ENCODE measurements at regions not wholly inside any gene's neighbourhood (a gene's known extent, or its start where the extent isn't known, plus 50 kb on each side); places are given as distances from the start of the nearest gene placed in this dataset.
"Not testable (repeated sequence)": the region's sequence is repeated elsewhere in the genome, so short reads cannot be mapped to it uniquely, and the experiment has no call there.

- DNase-seq (ENCODE audit: low read depth, low spot score) = no peak
These were observed 102.3 kb upstream of the ZNF648 start for GRCh38 chr1:182163821-182164223.

- DNase-seq (ENCODE audit: low read depth, low spot score) = no peak
These were observed 97.9 kb upstream of the ZNF648 start for GRCh38 chr1:182159443-182159842.

DNA sequence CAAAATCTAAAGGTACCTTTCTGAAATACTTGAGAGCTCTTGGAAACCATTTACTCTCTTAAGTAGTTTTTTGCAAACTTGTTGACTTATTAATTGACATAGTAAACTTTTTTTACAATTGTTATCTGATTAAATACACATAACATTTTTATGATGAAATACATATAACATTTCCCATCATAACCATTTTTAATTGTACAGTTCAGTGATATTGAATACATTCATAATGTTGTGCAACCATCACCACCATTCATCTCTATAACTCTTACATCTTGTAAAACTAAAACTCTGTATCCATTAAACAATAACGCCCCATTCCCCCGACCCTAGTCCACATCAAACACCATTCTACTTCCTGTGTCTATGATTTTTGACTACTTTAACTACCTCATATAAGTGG, 95.7 kb upstream of the ZNF648 start:
- DNase-seq (ENCODE audit: low read depth, low spot score) = no peak

- not testable (repeated sequence) for DNase-seq (ENCODE audit: low read depth, low spot score)
These were observed 92.9 kb upstream of the ZNF648 start for GRCh38 chr1:182154425-182154824.

DNA sequence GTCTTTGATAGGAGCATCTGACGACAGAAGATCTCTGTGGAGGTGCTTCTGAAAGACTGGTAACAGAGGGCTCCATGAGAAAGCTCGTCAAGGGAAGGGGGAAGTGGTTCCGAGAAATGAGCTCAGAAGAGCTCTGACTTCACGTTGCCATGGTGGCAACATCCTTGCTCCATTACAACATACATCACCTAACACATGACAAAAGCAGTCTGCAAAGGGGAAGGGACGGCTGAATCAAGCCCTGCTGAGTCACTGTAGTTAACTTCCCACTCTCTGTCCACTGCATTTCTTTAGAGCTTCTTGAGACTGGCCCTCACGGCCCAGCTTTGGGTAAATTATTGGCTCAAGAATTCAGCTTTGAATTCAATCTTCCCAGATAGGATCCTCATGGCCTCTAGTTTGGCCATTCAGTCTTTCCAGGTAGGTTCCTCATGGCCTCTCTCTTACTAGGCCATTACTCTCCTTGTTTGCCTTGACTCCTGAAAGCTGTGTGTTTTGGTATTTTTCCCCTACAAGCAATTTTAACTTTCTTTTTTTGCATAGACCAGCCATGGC, 88.0 kb upstream of the ZNF648 start:
- DNase-seq (ENCODE audit: low read depth, low spot score) = no peak

DNA sequence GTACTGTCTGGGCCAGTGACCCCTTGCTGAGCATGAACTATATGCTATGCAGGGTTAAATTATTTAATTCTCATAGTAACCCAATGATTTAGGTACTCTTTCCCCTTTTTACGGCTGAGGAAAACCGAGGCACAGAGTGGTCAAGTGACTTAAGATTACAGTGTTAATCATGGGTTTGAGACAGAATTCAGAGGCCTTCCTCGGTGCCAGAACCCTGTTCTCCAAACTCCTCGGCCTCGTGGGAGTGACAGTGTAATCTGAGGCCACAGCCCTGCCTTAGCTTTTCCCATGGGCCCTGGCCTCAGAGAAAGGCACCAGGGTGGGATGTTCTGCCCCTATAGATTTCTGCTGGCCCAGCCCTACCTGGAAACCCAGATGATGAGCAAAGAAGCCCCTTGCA, 86.4 kb upstream of the ZNF648 start:
- DNase-seq (ENCODE audit: low read depth, low spot score) = no peak

- DNase-seq (ENCODE audit: low read depth, low spot score) = no peak
These were observed 85.8 kb upstream of the ZNF648 start for GRCh38 chr1:182147136-182147820.

GRCh38 chr1:182146286-182146685, 84.8 kb upstream of the ZNF648 start:
- no peak for DNase-seq (ENCODE audit: low read depth, low spot score)

DNA sequence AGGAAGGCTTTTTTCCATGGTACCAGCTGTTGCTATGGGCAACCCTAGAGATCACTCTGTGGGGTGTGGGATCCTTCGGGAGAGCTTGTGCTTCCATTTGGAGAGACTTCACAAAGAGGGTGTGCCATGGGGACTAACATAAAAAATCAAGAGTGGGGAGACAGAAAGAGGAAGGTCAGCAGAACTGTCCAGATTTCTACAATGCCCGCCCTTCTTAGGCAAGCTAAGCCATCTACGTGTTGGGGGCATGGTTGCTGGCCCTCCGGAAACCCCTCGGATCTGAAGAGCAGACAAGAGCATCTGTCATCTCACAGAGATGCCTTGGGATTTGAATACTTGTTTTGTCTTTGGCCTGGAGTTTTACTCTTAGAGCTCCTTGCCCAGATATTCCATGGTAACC, 83.9 kb upstream of the ZNF648 start:
- no peak for DNase-seq (ENCODE audit: low read depth, low spot score)

DNA sequence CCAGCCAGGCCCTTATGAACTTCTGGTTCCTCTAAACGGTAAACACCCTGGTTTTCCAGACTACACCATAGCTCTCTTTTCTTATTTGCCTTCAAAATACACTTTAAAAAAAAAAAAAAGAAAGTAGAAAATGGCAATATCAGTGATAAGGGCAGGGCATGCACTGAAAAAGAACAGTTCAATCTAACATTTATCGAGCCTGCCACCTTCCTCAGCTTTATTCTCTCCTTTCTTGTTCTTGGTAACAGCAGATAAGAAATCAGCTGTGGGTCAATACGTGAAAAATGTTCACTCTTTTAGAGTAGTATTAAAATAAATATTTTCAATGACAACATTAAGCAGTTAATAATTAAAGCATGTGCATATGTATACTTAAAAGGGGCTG, 83.1 kb upstream of the ZNF648 start:
- DNase-seq (ENCODE audit: low read depth, low spot score) = no peak

DNA sequence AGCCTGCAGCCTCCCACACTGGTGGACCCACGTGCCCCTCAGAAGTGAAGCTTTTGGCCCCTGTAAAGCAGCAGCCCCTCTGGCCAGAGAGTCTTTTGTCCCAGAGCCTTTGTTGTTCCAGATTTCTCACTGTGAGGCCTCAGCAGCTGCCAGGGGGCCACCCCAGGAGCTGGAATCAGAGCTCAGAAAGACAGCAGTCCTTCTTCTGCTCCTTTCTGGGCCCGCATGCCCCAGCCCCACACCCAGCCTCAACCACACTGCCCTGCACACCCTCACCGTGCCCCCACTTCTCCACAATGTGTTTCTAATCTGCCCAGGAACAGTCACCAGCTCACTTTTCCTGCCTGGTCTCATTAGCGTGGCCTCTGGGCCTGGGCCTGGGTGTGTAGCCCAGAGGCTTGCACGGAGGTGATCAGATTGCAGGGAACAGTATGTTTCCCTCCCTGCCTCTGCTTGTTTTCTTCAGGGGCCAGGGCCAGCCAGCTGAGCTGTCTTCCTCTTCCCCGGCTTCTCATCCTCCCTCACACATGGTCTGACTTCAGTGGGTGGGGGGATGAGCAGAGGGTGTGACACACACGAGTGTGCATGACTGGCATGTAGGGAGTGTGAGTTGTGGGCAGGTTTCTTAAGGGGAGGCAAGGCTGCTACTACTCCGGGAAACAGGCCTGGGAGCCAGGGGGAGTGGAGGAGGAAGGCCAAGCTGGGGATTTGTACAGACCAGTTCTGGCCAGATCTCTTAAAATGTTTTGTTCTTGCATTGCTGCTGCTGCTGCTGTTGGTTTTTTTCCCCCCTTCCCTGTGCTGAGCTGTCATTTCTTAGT, 82.5 kb upstream of the ZNF648 start:
- no peak for DNase-seq (ENCODE audit: low read depth, low spot score)

- DNase-seq (ENCODE audit: low read depth, low spot score) = peak; percentile 74
These were observed 81.7 kb upstream of the ZNF648 start for GRCh38 chr1:182143154-182143657.

- no peak for DNase-seq (ENCODE audit: low read depth, low spot score)
These were observed 81.1 kb upstream of the ZNF648 start for GRCh38 chr1:182142621-182143020.

- no peak for DNase-seq (ENCODE audit: low read depth, low spot score)
These were observed 79.5 kb upstream of the ZNF648 start for GRCh38 chr1:182141040-182141439.

DNA sequence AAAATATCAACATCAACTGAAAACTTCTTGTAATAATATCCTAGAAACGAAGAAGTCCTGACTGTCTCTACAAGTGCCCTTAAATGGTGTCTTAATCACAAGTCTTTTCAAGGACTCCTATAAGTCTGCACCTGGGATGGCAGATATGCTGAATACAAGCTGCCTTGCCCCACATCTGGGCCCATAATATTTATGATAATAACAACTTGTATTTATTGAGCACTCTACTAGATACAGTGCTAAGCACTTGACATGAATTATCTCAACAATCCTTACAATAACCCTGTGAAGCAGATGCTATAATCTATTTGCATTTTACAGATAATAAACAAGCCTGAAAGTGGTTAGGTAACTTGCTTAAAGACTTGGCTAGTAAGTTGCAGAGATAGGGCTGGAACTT, 78.0 kb upstream of the ZNF648 start:
- DNase-seq (ENCODE audit: low read depth, low spot score) = no peak

- no peak for DNase-seq (ENCODE audit: low read depth, low spot score)
These were observed 76.0 kb upstream of the ZNF648 start for GRCh38 chr1:182137546-182137945.

- DNase-seq (ENCODE audit: low read depth, low spot score) = no peak
These were observed 74.4 kb upstream of the ZNF648 start for GRCh38 chr1:182135946-182136345.

DNA sequence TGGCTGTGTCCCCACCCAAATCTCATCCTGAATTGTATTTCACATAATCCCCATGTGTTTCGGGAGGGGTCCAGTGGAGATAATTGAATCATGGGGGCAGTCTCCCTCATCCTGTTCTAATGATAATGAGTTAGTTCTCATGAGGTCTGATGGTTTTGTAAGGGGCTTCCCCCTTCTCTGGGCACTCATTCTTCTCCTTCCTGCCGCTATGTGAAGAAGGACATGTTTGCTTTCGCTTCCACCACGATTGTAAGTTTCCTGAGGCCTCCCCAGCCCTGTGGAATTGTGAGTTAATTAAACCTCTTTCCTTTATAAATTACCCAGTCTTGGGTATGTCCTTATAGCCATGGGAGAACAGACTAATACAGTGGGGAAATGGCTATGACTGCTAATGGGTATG, 72.7 kb upstream of the ZNF648 start:
- DNase-seq (ENCODE audit: low read depth, low spot score) = no peak

DNA sequence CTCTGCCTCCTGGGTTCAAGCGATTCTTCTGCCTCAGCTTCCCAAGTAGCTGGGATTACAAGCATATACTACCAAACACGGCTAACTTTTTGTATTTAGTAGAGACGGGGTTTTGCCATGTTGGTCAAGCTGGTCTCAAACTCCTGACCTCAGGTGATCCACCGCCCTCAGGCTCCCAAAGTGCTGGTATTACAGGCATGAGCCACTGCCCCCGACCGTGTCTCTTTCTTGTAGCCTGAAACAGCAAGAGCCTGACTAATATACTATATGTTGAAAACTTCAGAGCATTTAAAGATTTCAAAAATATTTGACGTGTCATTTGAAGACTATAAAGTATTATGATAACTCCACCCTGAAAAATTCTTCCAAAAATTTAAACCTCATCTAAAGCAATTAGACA, 71.7 kb upstream of the ZNF648 start:
- DNase-seq (ENCODE audit: low read depth, low spot score) = no peak

DNA sequence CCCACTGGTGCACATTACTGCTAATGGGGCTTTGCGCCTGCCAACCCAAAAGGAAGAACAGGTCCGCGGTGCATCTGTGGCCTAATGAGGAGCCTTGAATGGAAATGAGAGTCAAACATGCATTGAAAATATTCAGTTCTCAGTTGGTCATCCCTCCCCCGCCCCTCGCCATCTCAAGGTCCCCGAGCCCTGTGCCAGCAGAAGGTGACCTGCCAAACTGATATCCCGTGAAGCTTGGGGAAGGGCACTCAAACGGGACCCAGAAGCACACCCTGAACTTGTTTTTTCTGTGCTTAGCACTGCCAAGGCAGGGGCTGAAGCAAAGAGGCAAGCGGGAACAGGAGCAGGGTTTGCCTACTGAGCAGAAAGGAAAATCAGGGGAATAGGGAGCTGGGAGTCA, 67.9 kb upstream of the ZNF648 start:
- no peak for DNase-seq (ENCODE audit: low read depth, low spot score)

DNA sequence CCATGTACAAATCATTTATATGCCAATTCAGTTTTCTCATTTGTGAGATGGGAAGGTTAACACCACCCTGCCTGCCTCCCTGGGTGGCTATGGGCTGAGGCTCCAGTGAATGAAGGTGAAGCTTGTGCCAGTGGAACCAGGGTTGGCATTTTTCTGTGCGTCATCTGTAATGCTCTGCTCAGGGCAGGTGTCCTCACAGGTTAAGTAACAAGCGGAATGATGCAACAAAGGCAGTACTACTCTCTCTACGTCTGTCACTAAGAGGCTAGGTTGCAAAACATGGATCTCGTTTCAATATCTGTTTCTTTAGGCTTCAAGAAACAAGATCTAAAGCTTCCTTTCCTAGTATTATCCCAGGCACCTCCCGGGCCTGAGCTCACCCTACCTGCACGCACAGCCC, 67.0 kb upstream of the ZNF648 start:
- no peak for DNase-seq (ENCODE audit: low read depth, low spot score)

DNA sequence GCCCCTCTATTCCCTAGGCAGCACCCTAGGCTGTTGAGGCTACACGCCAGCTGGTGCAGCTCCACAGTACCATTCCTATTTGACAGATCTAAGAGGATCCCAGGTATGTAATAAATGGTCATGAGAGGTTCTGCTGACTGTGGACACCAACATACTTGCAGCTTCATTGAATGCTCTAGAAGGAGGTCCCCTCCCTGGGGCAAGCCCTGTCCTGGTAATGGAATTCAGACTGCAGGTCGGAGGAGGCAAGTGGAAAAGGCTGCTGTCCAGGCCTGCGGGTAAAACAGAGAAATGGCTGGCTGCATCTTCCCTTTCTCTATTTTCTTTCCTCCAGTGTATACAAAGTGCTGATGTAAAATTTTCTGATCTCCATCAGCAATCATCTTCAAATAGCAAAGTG, 66.1 kb upstream of the ZNF648 start:
- DNase-seq (ENCODE audit: low read depth, low spot score) = no peak

GRCh38 chr1:182126272-182126800, 64.8 kb upstream of the ZNF648 start:
- DNase-seq (ENCODE audit: low read depth, low spot score) = no peak
